GM18867 (cell line): ENCODE measurements at regions not wholly inside any gene's neighbourhood (a gene's known extent, or its start where the extent isn't known, plus 50 kb on each side); places are given as distances from the start of the nearest gene placed in this dataset.
"Not testable (repeated sequence)": the region's sequence is repeated elsewhere in the genome, so short reads cannot be mapped to it uniquely, and the experiment has no call there.

Experiments
- ATAC-seq: cut with Tn5 transposase; IDR thresholded peaks from one replicate; pipeline ENCODE4 v1.9.1; 2021; ENCODE audit warnings: mild to moderate bottlenecking, moderate library complexity; ENCODE audit not compliant: unreplicated experiment

- no peak for ATAC-seq
These were observed 152.8 kb downstream of the CYSLTR2 start for GRCh38 chr13:48806522-48806921.

DNA sequence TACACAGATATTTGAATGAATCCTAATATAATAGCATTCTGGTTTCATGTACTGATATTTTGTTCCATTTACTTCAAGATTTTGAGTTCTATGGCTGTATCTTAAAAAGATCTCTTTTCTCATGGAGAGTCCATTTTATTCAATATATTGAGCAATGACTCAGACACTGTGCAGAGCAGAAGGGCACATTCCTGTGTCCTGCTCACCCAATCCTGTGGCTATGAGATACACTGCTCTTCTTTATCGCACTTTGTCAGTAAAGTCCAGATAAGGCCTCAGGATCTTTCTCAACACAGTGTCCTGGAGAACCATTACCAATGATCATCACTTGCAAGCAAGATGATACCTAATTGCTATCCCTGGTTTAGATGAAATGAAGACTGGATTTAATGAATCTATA, 155.0 kb downstream of the CYSLTR2 start:
- no peak for ATAC-seq

DNA sequence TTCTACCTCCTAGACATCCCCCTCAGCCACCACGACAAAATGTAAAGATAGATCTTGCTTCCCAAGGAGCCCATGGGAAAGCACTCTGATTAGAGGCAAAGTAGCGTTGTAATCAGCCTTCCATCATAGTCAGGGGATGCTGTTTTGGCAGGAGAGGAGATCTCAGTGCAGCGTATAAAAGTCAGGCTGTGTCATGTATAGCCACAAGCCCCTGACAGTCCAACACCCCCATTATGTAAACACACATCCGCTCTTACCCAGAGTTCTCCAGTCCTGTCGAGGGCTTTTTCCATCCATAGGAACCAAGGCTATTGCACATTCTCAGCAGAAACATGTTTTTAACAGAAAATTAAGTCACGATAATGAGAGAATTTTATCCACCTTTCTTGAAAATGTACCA, 156.3 kb downstream of the CYSLTR2 start:
- no peak for ATAC-seq

- no peak for ATAC-seq
These were observed 159.8 kb downstream of the CYSLTR2 start for GRCh38 chr13:48813518-48813917.

- ATAC-seq, result no peak
These were observed 159.0 kb upstream of the FNDC3A start for GRCh38 chr13:48816700-48817099.

GRCh38 chr13:48817166-48817802, 158.4 kb upstream of the FNDC3A start:
- no peak for ATAC-seq

GRCh38 chr13:48818495-48819356, 157.0 kb upstream of the FNDC3A start:
- ATAC-seq, result no peak

DNA sequence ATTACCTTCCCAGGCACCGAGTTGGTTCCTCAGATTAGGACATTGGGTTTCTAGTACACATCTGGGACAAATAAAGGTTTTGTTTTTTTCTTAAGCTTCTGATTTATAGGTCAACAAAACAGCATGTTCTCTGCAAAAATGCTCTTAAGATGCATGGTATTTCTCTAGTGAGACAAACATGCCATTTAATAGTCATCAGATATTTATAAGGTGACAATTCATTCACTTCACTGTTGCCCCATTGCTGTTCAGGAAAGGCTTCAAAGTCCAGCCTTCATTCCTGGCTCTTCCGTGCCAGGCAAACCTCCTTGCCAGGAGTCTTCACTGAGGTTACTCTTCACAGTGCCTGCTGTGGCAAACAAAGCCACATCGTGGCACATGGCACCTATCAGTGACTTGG, 156.3 kb upstream of the FNDC3A start:
- ATAC-seq, result no peak

- ATAC-seq, result no peak
These were observed 155.8 kb upstream of the FNDC3A start for GRCh38 chr13:48819899-48820298.

DNA sequence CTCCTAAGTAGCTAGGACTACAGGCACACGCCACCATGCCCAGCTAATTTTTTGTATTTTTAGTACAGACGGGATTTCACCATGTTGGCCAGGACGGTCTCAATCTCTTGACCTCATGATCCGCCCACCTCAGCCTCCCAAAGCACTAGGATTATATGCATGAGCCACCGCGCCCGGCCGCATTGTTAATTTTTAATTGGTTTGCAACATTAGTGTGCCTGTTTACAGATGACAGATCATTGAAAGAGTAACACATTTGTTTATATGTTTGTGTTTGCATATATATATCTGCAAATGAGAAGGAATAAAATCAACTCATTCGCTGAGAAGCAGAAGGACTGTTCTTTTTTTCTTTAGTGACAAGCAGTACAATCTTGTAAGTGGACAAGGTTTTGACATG, 152.2 kb upstream of the FNDC3A start:
- not testable (repeated sequence) for ATAC-seq

DNA sequence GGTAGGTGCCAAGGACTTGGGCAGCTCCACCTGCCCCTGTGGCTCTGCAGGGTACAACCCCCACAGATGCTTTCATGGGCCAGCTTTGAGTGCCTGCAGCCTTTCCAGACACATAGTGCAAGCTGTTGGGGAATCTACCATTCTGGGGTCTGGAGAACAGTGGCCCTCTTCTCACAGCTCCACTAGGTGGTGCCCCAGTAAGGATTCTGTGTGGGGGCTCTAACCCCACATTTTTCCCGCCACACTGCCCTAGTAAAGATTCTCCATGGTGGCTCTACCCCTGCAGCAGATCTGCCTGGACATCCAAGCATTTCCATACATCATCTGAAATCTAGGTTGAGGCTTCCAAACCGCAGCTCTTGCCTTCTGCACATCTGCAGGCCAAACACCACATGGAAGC, 149.7 kb upstream of the FNDC3A start:
- ATAC-seq, result no peak

DNA sequence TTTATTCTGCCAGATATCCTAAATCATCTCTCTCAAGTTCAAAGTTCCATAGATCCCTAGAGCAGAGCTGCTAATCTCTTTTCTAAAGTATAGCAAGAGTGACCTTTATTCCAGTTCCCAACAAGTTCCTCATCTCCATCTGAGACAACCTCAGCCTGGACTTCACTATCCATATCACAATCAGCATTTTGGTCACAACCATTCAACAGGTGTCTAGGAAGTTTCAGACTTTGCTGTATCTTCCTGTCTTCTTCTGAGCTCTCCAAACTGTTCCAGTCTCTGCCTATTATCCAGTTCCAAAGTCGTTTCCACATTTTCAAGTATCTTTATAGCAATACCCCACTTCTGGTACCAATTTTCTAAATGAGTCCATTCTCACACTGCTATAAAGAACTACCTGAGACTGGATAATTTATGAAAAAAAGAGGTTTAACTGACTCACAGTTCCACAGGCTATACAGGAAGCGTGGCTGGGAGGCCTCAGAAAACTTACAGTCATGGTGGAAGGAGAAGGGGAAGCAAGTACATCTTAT, 148.7 kb upstream of the FNDC3A start:
- not testable (repeated sequence) for ATAC-seq

DNA sequence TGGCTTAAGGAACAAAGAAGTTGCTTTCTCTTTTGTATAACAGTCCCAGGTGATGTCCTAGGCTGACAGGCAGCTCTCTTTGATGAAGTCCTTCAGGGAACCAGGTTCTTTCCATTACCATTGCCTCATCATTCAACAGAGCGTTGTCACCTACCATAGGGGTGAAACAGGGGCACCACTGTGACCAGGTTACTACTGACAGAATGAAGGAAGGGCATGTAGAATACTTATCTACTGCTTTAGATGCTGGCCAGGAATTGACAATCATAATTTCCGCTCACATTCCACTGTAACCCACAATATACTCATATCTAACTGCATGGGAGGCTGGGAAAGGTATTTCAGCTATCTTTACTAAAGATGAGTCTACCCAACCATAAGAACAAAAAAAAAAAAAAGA, 148.0 kb upstream of the FNDC3A start:
- no peak for ATAC-seq

GRCh38 chr13:48828962-48829411, 146.7 kb upstream of the FNDC3A start:
- ATAC-seq, result no peak

GRCh38 chr13:48829536-48829935, 146.2 kb upstream of the FNDC3A start:
- ATAC-seq, result no peak

DNA sequence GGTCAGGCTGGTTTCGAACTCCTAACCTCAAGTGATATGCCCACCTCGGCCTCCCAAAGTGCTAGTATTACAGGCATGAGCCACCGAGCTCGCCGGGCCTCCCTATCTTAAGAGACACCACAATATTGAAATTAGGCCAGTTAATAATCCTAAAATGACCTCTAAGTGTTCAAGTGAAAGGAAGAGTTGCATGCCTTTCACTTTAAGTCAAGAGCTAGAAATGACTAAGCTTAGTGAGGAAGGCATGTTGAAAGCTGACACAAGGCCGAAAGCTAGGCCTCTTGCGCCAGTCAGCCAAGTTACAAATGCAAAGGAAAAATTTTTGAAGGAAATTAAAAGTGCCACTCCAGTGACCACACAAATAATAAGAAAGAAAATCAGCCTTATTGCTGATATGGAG, 144.5 kb upstream of the FNDC3A start:
- peak; percentile 43 for ATAC-seq

GRCh38 chr13:48833412-48833811, 142.3 kb upstream of the FNDC3A start:
- no peak for ATAC-seq

GRCh38 chr13:48835326-48835725, 140.4 kb upstream of the FNDC3A start:
- ATAC-seq, result not testable (repeated sequence)

DNA sequence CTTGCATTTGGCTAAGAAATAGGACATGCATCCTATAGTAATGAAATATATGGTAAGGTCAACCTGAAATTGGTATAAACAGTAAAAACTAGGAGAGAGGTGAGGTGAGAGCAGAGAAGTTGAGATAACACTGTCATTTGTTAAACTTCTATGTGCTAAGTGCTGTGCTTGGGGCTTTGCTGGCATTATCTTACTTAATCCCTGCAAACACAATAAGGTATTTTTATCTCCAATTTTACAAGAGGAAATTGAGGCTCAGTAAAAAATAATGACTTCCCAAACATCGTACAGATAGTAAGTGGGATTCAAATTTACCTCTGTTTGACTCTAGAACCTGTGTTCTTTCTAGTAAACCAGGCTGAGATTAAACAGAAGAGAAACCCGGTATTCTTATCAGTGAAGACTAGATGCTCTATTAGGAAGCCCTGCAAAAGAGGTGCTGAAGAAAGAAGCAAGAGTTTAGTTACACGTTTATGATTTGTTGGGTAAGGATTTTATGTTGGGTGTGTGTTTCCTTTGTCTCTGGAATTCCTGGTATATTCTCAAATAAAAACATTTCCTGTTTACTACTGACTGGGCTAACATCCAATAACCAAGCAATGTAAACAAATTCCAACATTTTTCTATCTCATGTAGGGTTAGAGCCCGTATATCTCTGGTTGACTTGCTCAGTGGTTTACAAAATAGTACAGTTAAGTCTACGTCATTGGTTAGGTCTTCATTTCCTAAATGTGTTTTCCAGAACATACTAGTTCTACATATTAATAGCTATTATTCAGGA, 137.3 kb upstream of the FNDC3A start:
- no peak for ATAC-seq

DNA sequence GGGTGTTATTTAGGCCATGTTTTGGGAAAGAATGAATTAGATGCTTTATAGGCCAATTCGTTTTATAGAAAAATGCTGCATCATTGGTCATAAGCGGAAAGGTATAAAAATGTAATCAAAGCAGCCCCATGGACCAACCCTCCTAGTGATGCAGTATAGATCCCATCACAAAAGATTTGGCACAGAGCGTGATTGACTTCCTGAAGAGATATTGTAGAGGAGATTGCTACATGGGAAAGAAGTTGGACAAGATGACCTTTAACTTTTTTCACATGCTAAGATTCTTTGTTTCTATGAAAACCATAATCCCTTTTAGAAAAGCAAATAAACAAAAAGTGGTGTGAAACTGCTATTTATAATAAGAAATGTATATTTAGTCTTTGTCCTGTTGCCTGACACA, 136.5 kb upstream of the FNDC3A start:
- no peak for ATAC-seq

DNA sequence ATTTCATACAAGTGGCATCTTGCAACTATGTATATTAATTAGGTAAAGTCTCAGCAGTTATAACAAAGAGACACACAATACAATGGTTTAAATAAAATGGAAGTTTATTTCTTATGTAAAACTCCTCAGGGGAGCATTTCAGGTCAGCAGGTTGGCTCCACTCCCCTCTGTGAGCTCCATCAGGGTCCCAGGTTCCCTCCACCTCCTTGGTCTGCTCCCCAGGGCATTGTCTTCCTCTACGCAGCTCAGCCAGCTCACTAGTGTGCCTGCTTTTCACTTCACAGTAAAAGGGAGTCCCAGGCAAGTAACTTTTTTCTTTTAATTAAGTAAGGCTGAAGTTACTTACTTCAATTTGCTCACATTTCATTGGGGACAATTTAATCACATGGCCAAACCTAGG, 135.3 kb upstream of the FNDC3A start:
- no peak for ATAC-seq
